GM12865 (cell line): ENCODE measurements at regions not wholly inside any gene's neighbourhood (a gene's known extent, or its start where the extent isn't known, plus 50 kb on each side); places are given as distances from the start of the nearest gene placed in this dataset.

Experiments
- DNase-seq: peaks from one replicate; pipeline ENCODE4 v3.0.0; 2010; ENCODE audit warnings: low read depth
- H3K4me3 ChIP-seq: 2 replicates; pipeline ENCODE4 v1.5.1; 2011; ENCODE audit warnings: mild to moderate bottlenecking, low read depth, low read length, control low read depth
- CTCF ChIP-seq: IDR thresholded peaks from 2 replicates; pipeline ENCODE4 v1.5.1; 2011; ENCODE audit warnings: low read length, control low read depth, low read depth, inconsistent platforms; ENCODE audit not compliant: insufficient read depth; ENCODE audit errors: missing control alignments

DNA sequence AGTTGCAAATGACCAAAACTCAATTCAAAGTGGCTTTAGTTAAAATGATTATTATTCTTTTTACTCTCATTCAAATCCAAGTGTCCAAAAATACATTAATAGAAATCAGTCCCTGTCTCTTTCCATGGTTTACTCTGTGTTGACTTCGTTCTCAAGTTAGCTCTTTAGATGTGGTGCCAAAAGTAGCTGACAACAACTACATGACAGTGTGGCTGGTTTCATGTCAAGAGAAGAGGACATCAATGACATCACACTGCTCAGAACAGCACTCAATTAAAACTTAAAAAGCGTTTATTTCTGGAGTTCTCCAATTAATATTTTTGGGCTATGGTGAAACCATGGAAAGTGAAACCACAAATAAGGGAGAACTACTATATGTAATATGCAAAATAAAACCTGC, 1746.9 kb downstream of the LRRC4C start:
- no peak overlapping the region for H3K4me3 ChIP-seq
- DNase-seq: no peak
- TF ChIP-seq CTCF: no peak

GRCh38 chr11:39690856-39691255, 1768.6 kb downstream of the LRRC4C start:
- no peak for TF ChIP-seq CTCF
- DNase-seq: no peak
- no peak overlapping the region for H3K4me3 ChIP-seq

DNA sequence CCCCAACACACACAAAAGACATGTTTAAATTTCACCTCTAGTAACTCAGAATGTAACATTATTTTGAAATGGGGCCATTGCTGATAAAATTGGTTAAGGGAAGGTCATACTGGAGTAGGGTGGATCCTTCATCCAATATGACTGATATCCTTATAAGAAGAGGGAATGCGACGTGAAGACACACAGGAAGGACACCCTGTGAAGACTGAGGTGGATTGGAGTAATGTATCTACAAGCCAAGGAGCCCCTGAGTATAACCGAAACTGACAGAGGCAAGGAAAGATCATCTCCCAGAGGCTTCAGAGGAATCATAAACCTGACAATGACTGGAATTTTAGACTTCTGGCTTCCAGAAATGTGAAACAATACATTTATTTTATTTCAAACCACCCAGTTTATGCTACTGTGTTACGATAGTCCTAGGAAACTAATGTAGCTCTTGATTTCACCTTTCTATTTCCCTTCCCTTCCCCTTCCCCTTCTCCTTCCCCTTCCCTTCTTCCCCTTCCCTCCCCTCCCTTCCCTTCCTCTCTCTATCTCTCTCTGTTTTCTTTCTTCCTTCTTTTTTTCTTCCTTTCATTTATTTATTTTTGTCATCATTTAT, 1775.4 kb downstream of the LRRC4C start:
- H3K4me3 ChIP-seq: no peak overlapping the region
- no peak for TF ChIP-seq CTCF
- no peak for DNase-seq

DNA sequence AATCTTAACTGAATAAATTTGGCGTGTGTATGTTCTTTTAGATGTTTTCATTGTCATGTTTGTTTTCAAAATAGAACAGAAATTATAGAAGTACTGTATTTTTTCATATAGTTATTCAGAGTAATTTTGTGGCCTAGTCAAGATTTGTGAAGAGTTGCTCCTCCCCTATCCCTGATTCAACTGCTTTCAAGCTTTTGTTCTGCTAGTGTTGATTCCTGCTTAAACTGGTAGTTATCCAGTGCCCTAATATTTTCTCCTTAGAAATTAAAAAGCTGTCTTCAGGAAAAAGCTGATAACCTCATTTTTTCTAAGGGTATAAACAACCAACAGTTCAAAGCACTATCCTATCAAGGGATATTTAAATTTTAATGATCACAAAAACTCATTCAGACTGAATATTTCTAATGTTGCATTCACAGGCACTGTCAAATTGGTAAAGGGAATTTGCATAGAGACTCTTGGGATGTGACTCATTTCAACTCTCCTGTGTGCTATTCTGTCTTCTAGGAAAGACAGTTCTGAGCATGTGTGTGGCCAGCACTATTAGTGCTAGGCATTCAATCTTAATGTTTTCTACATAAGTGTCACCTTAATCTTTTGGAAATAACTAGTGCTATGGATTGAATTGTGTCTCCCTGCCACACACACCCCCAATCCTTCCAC, 1776.0 kb downstream of the LRRC4C start:
- no peak overlapping the region for H3K4me3 ChIP-seq
- DNase-seq: no peak
- no peak for TF ChIP-seq CTCF

GRCh38 chr11:39681428-39681827, 1778.0 kb downstream of the LRRC4C start:
- TF ChIP-seq CTCF: no peak
- no peak for DNase-seq
- no peak overlapping the region for H3K4me3 ChIP-seq

DNA sequence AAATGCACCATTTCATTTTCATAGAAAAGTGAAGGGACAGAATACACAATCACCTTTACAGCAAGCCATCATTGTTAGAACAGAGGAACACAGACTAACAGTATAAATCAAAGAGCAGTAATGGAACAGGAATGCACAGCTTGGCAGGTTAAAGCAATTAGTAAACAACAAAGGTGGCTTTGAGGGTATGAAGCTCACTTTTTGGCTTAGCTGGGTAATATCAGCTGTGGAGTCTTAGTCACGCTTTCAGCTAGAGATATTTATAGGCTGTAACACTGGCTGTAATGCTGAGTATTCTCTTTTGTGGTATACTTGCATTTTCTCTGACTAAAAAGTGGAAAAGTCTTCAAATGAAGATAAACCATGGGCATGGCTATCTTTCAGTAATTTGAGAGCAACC, 1780.5 kb downstream of the LRRC4C start:
- no peak for TF ChIP-seq CTCF
- DNase-seq: no peak

GRCh38 chr11:39675171-39675570, 1784.3 kb downstream of the LRRC4C start:
- TF ChIP-seq CTCF: no peak
- DNase-seq: no peak
- H3K4me3 ChIP-seq: no peak overlapping the region

More for the DNA sequence above, 1780.5 kb downstream of the LRRC4C start:
- H3K4me3 ChIP-seq: no peak overlapping the region
